DMS 273 (cell line): ENCODE measurements at regions not wholly inside any gene's neighbourhood (a gene's known extent, or its start where the extent isn't known, plus 50 kb on each side); places are given as distances from the start of the nearest gene placed in this dataset.
"Not testable (repeated sequence)": the region's sequence is repeated elsewhere in the genome, so short reads cannot be mapped to it uniquely, and the experiment has no call there.

Source experiments
- DNase-seq: peaks from one replicate; lab custom pipeline; 2025; ENCODE audit not compliant: unreplicated experiment; lab: John Stamatoyannopoulos, UW

DNA sequence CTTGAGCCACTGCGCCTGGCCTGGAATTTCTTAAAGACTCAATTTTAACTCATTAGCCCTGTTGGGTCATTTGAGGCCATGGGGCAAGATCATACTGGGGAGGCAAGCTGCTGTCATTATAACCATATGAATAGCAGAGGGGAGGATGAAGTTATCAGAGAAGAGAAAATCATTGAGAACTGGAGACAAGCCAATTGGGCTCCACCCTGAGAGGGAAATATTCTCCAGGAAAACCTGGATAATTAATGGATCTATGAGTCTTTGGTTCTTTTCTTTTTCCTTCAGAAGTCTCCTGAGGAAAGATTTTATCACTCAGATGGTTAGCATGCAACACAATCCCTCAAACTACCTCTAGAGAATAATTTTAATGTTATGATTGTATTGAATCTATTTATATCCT lies 569.6 kb upstream of the TUSC1 start:
- DNase-seq: no peak

DNA sequence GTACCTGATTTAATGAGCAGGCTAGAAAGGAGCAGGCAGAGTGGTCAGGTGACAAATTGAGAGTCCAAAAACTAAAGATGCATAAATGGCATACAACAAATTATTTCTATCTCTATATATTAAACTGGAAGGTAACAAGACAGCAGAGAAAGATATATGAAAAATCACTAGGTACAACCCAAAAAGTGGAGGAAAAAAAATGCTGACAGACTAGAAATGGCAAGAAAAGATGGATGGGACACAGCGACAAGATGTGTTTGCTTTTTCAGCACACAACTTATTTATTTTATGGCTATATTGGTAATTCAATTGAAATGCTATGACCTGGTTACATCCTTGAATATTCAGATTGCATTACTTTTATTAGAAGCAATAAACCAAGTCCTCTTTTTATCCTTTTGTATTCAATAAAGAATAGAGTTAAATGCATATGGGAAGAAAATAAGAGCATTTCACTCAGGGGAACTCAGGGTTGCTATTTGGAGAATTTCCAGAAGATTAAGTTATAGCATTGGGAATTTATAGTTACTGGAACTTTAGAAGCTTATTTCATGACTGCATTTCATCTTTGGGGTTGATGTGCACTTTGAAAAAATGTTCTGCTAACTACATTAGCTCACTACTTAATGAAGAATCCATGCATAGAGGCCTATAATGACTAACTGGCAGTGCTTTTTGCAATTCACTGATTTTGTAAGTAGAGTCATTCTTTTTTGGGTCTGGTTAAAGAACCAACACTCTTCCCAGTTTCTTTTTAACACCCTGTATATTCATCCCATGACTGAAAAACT lies 566.6 kb upstream of the TUSC1 start:
- DNase-seq: no peak

DNA sequence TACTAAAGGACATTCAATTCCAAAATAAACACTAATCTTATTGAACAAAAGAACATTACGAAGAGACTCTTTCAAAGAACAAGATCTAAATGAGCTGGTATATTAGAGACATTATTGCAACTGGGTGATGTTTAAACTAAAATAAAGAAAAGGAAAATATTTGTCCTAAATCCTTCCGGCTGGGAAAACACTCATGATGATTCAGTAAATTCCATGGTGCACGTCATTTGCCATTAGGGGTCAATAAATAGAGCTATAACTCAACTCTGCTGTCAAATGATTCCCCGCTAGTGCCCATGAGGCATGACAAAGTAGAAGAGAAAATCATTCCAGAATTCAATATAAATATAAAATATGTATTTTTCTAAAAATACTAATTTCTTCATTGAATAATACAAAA lies 565.5 kb upstream of the TUSC1 start:
- DNase-seq: no peak

DNA sequence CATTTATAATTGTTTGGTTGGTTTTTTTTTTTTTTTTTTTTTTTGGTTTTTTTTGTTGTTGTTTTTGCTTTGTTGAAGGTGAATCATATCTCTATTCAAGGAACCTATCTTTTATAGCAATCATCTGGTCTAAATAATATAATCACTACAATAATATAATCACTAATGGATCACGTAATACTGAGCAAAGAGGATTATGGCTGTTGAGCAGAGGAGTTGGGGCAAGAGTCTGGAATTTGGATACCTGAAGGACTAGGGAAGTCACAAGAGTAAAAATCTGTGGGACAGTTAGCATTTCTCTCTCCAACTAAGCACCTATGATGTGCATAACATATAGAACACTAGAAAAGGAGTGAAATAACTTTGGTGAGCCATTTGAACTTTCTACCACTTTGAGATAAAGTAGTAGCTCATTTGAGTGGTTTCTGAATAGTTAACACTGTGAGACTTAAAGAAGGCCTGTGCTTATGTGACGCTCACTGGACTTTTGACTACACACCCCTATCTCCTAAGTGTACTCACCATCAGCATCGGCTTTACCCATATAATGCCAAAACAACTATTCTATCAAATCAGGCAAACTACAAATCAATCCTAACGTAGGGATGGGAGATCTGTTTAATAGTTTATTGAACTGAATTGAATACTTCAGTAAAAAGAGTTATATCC lies 564.9 kb upstream of the TUSC1 start:
- DNase-seq: no peak

DNA sequence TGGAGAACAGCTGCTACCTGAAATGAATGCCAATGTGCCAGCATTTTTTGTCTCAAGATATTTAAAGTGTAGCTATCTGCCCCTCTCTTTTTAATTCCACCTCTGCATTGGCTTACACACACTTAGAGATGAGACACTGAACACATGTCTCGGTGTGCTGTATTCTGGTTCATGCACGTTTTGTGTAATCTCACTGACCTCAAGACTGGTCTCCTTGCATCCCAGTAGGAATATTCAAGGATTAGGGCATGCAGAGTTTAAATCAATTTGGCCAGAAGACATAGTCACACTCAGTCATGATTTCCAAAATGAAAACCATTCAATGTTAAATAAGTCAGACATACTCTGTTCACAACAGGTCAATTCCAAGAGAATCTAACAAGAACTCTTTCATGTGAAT lies 561.8 kb upstream of the TUSC1 start:
- DNase-seq: no peak

DNA sequence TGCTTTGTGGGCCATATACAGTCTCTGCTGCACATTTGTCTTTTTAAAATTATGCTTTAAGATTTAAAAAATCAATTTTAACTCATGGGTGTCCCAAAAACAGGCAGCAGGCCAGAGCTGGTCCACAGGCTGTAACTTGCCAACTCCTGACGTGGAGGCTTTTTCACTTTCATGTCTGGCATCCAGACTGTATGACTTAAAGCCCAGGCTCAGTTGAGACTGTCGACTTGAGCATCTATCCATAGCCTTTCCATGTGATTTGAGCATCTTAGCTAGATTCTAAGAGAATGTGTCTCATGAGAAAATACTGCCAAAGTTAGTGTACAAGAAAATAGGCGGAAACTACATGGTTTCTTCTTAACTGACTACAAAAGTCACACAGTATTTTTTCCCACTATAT lies 559.0 kb upstream of the TUSC1 start:
- DNase-seq: no peak

DNA sequence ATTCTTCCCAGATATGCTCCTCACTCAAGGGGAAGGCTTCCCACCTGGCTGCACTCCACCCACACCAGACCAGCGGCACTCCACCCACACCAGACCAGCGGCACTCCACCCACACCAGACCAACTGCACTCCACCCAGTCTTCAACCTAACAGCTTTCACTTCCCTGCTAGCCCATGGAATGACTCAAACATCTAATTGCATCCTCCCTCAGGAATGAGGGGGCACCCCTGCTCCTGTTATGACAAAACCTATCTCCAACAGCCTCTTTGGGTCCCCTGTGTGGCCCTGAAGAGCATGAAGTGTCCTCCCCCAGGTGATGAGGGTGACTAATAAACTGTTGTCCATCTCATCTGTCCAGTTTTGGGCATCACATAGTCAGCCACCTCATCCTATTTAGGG lies 556.6 kb upstream of the TUSC1 start:
- DNase-seq: no peak

DNA sequence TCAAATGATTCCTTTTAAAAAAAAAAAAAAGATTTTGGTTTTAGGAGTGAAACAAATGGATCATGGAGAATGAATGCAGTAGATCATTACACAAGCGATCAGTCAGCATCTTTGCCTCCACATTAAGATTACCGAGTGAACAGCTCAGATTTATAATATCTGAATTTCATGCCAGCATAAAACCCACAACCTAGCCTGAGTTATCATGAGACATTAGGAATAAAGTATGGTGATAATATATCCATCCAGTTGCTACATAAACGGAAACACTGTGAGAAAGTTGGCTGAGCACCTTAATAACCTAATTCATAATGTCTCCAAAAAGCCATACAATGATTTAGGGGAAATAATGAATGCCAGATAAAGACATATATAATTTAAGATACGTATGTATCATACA lies 553.1 kb upstream of the TUSC1 start:
- DNase-seq: no peak

DNA sequence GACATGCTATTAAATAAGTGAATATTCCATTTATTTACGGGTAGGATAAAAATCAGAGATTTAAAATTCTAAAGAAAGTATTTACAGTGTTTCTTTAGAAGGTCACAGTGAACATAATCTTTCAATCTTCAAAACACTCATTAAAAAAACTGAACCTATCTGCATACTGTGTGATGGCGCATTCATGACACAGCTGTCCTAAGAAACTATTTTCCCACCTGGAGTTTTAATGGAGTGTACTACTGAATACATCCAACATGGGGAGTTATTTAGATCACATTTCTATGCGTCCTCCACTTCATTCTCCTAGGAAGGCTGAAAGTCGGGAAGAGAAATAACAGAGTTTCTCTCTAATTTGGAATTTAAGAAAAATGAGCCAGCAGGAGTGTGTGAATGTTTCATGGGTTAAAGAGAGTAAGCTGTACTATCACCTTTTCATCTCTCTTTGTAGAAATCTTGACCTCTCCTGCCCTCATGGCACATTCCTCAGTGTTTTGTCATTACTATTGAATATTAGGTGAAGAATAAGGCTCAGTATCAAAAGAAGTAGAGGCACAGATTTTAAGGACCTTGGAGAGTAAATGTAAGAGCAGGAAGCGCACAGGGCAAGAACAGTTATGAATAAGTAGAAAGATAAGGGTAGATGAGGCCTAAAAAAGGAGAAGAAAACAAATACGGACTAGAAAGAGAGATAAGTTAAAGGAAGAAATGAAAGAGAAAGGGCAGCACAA lies 551.2 kb upstream of the TUSC1 start:
- DNase-seq: no peak

DNA sequence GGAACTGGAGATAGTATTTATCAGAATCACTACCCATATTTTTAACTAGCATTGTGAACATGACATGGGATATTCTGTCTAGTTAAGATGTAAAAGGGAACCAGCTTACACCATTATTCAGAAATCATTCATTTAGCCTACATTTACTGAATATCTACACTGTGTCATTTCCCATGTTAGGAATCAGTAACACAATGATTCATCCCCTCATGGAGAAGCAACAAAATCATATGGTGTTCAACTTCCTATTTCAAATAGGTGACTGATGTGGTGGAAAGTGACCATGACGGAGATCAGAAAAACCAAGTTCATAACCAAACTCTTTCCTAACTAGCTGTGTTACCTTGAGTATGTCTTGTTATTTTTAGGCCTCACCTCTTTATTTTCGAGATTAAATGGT lies 550.0 kb upstream of the TUSC1 start:
- no peak for DNase-seq

DNA sequence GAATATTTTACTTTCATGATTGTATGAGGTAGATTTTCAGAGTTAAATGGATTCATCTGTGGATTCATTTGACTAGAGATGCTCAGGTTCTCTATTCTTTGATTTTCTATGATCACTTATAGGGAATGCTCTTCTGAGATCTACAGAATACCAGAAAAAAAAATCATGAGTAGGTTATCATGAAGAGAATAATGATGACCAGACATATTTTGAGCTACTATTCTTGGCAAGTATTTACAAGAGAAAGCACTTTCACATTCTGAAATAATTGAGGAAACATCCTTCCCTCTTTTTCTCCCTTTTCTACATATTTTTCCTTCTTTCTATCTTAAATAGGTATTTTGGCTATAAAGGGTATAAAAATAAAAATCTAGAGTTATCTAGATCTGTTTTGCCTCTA lies 543.0 kb upstream of the TUSC1 start:
- no peak for DNase-seq

DNA sequence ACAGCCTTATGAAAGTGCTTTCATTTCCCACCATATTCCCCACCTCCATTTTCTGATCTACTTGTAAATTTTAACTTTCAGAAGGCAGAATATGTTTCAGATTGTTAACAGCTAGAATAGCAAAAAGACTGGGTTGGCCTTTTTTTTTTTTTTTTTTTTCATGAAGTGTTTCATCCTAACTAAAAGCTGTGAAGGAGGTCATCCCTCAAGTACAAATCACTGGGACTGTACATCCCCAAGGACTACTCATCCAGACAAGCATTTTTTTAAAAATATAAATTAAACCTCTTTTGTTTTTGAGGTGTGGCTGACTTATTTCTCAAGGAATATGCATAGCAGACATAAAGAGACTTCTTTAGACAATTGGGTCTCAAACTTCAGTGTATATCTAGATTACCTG lies 542.1 kb upstream of the TUSC1 start:
- DNase-seq: no peak

DNA sequence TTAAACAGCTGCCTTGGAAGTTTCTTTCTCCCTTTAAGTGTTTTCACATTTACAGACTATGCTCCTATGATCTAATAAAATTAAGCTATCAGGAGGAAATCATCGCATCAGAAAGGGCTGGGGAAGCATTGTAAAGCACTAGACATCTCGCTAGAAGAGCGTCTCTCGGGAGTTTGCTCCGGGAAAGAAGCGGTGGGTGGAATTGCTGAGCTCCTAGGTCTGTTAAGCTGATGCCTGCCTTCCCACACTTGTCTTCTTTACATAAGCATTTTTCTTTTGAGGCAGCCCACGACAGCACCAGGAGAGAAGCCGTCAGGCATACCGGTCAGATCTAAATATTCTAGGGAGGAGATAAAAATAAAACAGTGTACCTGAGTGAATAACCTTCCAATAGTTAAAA lies 541.7 kb upstream of the TUSC1 start:
- DNase-seq: no peak

DNA sequence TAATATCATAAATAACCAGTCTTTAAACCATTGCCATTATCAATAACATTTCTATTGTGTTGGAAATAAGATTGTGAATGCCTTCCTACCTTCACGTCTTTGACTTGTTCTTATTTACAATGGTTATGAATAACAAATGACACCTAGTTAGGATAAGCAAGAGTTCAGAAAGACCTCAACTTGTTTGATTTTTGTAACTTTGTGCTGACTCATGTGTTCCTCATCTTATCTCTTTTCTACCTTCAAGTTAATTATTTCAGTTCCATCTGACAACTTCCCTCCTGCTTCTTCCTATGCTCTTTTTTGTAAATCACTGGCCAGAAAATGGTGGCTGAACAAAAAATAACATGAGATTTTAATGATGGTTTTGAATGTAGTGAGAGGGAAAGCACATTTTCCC lies 538.5 kb upstream of the TUSC1 start:
- DNase-seq: no peak

DNA sequence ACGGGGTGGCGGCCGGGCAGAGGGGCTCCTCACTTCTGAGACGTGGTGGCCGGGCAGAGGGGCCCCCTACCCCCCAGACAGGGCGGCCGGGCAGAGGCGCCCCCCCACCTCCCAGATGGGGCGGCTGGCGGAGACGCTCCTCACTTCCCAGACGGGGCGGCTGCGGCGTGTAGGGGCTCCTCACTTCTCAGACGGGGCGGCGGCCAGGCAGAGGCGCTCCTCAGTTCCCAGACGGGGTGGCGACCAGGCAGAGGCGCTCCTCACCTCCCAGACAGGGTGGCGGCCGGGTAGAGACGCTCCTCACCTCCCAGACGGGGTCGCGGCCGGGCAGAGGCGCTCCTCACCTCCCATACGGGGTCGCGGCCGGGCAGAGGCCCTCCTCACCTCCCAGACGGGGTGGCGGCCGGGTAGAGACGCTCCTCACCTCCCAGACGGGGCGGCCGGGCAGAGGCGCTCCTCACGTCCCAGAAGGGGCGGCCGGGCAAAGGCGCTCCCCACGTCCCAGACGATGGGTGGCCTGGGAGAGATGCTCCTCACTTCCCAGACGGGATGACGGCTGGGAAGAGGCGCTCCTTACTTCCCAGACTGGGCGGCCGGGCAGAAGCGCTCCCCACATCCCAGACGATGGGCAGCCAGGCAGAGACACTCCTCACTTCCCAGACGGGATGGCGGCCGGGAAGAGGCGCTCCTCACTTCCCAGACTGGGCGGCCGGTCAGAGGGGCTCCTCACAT lies 536.6 kb upstream of the TUSC1 start:
- DNase-seq: not testable (repeated sequence)

DNA sequence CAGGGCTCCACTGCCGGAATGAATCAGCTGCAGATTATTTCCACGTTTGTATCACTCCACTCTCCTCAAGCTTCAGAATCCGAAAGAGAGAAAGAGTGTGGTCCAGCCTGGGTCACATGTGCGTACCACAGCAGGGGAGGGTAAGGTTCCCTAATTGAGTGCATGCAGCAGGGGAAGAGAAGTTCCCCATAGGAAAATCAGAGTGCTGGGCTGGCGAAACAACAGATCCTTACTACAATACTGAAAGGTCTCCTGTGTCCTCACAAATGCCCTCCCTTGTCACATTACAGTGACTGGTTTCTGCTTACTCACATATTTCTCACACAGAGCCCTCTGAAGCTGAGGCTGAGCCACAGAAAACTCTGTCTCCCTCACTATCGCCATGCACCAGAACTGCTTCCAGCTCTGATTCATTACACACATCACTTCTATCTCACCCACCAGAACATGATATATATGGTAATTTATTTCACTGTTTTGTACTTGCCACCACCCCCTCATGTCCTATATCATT lies 532.2 kb upstream of the TUSC1 start:
- DNase-seq: no peak

DNA sequence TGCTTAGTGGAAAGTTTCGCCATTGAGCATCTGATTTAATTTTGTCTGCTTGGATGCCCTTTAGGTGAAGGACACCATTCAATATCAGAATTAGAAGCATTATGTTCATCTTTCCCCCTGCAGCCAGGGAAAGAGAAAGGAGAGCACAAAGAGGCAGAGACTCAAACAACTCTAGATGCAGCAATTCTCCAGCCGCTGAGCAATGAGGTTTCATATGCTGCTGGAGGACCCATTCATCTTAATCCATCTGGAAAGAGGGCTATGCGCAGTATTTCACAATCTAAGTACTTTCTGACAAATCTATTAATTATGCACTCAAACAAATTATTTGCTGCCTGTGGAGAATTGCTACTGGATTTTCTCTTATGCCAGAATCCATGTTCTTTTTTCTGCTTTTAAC lies 527.0 kb upstream of the TUSC1 start:
- no peak for DNase-seq

DNA sequence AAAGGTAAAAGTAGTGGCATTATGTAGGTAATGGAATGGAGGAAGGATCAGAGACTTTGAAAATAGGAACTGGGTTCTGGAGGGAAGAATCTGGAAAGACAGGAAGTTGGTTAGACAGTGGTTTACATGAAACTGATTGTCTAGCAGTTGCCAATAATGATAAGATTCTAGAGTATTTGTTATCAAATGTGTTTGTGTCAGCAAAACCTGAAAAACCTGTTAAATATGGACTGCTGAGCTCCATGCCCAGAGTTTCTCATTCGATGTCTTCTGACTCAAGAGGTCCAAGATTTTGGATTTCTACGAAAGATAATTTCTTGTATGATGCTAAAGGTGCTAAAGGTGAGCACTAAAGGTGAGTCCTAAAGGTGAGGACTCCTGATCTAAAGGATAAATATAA lies 515.0 kb upstream of the TUSC1 start:
- no peak for DNase-seq

DNA sequence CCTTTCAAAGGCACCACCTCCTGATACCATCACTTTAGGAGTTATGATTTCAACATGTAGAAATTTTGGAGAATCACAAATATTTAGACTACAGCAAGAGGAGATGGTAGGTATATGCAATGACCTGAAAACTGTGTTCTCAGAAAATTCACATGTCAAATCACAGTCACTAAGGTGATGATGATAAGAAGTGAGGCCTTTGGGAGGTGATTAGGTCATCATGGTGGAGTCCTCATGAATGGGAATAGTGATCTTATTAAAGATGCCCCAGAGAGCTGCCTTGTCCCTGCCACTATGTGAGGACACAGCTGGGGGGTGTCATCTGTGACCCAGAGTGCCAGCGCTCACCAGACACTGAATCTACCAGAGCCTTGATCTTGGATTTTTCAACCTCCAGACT lies 513.5 kb upstream of the TUSC1 start:
- DNase-seq: no peak

DNA sequence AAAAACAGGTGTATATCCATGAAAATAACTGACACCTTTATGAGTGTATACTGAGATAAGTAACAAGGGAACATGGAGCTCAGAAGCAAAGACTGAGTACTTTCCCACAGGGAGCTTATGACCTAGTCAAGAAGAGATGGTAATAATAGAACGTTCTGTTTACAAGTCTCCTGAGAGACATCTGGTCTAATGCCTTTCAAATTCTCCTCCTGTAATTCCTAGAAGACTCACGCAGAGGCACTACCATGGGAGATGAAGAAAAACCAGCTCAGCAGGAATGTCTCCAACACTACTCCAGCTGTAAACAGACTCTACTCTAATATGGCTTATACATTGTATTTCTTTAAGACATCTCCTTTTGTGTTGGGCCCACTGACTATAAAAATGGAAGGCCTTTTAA lies 503.6 kb upstream of the TUSC1 start:
- DNase-seq: no peak

DNA sequence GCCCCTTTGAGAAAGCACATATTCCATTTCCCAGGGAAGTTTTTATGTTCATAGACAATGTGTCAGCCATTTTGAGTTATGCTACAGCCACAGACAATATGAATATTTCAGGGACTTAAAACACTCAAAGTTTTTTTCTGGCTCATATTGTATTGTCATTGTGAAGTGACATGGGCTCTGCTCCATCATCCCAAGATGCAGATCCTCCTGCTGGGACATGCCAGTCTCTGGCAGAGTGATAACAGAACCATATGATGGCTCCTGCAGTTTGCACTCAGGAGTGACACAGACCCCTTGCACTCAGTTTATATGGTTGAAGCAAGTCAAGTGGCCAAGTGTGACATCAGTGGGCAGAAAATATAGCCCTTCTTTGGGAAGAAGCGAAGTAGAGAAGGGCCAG lies 498.4 kb upstream of the TUSC1 start:
- no peak for DNase-seq
